Erythroblast (primary cell): ENCODE measurements at regions not wholly inside any gene's neighbourhood (a gene's known extent, or its start where the extent isn't known, plus 50 kb on each side); places are given as distances from the start of the nearest gene placed in this dataset.

Experiments used
- GATA1 ChIP-seq: IDR thresholded peaks from 2 replicates; pipeline ENCODE4 v1.6.1; 2011; ENCODE audit warnings: low read depth, mild to moderate bottlenecking, control low read depth, low read length, moderate library complexity
- POLR2A ChIP-seq: IDR thresholded peaks from 2 replicates; pipeline ENCODE4 v1.6.1; 2011; ENCODE audit warnings: mild to moderate bottlenecking, low read length

GRCh38 chr2:13560322-13560721 is 843.6 kb downstream of the TRIB2 start:
- TF ChIP-seq POLR2A: no peak
- TF ChIP-seq GATA1: no peak
